HPDE6-E6E7 (cell line): ENCODE measurements at regions not wholly inside any gene's neighbourhood (a gene's known extent, or its start where the extent isn't known, plus 50 kb on each side); places are given as distances from the start of the nearest gene placed in this dataset.

Experiments used
- DNase-seq: peaks from one replicate; pipeline ENCODE4 v3.0.0; 2011; ENCODE audit warnings: missing footprints; ENCODE audit errors: extremely low spot score

DNA sequence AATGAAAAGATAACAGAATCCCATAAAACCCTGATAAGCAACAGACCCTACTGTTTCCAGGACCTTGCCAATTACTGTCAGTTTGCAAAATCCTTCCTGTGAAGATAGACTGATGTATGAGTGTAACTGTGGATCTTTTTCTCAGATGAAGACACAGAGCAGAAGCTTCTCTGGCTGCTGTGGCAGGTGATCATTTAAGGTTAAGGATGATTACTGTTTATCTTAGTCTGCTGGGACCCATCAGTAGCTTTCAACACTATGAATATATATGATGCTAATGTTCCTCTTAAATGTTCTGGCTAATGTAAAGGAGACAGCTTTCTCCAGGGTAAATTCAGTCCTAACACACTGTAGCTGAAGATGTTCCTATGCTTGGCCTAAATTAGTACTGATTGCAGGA lies 56.0 kb upstream of the CTTNBP2 start:
- DNase-seq = no peak

DNA sequence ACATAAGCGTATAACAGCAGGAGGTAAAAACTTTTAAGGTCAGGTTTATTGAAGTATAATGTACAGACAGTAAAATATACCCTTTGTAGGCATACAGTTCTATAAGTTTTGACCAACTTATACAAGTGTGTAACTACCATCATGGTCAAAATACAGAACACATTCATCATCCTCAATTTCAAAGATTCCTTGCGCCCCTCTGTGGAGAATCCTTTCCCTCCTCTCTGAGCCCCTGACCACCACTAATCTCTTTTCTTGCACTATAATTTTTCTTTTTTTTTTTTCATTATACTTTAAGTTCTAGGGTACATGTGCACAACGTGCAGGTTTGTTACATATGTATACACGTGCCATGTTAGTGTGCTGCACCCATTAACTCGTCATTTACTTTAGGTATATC lies 58.1 kb upstream of the CTTNBP2 start:
- no peak for DNase-seq

DNA sequence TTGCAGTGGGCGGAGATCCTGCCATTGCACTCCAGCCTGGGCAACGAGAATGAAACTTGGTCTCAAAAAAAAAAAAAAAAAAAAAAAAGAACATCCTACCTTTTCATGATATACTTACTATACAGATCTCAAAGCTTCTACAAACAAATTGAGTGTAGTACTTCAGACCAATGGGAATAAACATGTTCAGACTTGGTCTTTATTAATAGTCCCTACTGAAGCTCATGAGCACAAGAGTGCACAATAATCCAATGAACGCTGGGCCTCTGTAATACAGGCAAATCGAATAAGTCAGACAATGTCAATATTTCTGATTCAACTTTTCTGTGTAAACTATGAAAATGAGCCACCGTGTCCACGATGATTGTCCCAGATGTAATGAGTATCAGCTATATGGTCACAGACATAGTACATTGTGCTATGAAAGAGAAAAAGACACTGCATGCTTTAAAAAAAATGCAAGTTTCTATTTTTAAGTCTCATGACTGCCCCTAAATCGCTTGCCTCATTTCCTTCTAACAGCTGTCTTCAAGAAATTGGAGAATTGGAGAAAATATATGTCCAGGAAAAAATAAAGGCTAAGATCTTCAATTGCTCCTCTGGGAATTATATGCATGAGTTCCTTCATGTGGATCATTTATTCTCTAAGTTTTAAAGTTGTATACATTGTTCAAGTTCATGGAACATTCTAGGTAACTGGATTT lies 64.0 kb upstream of the CTTNBP2 start:
- no peak for DNase-seq

DNA sequence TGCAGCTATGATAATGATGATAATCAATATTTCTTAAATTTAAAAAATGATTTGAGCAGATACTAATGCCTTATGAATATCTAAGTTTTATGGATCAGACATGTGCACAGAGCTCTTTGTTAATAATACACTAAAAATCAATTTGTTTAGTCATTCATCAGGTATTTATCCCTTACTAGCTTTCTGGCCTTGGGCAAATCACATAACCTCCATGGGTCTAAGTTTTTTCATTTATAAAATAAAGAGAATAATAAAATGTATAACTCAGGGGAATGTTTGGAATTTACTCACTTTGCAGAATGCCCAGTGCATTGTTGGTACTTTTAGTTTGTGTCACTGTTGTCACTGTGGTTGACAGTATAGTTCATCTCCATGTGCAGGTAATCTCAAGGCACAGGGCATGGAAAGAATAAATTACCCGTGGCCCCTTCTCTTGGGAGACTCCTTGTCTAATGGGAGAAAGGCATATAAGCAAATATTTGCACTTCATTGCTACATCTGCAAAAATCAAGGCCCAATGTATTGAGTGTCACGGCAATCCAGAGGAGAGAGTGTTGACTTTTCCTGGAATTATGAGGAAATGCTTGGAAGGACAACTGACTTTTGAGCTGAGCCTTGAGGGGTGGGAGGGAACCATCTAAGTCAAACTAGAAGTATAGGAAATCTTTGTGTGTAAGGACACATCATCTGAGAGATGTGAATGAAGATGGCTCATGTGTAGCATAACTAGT lies 64.7 kb upstream of the CTTNBP2 start:
- no peak for DNase-seq

DNA sequence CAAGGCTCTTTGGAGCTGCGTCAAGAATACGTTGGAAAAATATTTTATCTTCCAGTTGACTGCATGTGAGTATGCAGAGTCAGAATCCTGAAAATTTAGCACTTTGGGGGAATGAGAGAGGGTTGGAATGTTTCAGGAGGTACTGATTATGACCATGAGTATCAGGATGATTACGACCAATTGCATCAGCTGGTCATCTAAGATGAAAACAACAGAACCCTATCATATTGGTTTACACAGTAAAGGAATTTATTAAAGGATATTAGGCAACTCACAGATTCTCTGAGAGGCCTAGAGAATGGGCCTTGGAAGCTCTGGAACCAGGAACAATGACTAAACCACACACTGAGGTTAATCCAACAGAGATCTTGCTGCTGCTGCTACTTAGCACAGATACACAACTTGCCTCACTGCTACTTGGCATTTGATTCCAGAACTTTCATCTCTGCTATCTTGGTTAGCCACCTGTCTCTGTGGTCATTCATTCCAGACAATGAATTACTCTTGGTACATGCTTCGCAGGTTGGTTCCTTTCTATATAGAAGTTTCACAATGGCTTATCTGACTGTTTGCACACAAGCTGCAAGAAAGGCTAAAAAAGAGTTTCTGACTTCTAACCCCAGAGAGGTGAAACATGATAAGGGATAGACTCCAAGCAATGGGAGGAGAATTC lies 68.0 kb upstream of the CTTNBP2 start:
- no peak for DNase-seq

DNA sequence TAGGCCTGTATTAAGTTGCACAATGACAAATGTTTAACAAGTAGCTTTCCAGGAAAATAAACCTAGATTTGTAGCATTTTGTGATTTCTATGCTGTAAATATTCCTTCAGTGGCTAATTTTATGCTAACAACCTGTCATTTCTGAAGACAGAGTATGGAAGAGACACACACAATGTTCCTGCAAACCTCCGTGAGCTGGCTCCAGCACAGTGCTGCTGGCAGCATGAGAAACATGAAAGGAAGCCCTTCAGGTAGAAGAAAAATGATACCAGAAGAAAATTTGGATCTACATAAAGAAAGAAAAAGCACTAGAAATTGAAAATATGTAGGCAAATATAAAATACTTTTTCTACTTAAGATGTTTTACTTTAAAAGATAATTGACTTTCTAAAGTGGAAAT lies 69.5 kb upstream of the CTTNBP2 start:
- no peak for DNase-seq

DNA sequence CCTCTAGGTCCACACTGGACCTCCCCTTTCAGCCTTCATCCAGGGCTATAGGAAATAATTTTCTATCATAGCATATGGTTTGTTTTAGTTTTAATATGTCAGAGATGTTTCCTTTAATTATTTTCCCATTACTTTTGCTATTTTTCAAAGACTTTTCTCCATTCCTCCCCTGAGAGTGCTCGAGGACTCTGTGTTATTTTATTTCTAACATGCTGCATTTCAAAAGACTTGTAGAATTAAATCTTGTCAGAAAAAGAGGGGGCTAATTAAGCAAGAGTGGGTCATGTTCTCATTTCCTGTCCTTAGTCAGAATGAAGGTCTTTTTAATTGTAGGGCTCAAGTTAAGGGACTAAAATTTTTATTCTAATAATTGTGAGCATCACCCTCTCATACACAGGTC lies 71.6 kb upstream of the CTTNBP2 start:
- DNase-seq = no peak

DNA sequence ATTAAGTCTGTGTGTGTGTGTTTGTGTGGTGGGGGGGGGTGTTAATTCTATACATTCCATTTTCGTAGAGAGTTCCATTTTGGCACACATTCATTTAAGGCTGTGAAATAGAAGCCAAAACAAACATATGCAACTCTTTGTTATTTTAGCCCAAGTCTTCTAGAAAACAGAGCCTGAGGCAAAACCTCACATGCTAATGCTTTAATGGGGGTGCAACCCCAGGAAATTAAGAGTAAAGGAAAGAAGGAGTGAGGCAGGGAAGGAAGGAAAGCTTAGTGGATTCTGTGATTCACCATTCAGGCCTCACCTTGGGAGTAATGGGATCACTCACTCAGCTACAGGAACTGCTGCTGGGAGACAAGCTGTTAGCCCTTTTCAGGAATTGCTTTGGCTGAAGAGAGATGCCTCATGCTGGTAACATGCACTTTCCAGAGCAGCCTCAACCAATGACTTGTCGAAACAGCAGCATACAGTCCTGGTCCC lies 73.0 kb upstream of the CTTNBP2 start:
- DNase-seq = no peak

DNA sequence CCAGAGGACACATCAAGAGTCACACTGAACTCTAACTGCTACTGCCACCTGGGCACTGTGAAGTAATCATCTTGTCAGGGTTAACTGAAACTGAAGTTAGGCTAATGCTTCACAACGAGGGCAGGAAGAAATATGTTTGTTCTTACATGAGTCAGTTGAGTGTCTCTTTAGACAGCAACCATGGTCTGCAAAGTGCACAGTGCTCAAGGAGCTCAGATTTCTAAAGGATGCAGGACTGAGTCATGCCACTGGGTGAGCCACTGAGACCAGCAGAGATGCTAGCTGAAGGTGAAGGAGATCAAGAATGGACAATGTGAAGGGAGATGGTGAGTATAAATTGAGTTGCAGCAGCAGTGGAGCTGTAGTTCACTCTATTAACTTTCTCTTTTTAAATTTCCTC lies 76.0 kb upstream of the CTTNBP2 start:
- no peak for DNase-seq

DNA sequence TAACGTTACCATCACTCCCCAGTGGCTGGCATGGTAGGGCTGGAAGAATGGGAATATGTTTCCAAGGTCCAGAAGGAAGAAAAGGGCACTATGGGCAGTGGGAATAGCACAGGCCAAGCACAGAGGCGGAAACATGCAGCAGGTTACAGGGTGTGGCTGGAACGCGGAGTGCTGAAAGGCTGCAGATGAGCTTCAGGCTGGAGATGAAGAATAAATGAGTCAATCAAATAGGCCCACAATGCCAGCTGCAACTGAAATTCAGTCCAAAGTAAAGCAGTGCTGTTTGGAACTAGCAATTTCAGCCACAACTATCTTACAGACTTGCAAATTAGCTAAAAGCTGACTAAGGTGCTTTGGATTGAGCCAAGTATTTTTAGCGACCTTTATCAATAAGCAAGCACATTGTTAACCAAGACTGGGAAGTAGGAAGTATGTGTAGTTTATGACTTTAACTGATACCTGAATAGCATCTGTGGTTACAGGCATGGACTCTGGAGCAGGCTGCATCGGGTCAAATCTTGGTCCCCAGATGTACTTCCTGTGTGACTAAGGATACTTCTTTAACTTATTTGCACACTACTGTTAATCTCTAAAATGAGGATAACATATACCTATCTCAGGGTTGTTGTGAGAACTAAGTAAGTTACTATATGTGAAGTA lies 77.5 kb upstream of the CTTNBP2 start:
- DNase-seq = no peak

DNA sequence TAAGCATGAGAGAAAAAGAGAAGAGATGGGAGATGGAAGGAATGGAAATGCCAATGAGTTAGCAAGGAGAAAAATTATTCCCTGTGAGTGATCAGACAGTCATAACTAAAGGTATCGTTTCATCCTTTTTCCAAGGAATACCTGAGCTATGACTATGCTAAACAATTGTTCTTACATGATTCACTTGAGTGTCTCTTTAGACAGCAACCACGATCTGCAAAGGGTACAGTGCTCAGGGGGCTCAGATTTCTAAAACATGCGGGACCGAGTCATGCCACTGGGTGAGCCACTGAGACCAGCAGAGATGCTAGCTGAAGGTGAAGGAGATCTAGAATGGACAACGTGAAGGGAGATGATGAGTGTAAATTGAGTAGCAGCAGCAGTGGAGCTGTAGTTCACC lies 78.0 kb upstream of the CTTNBP2 start:
- DNase-seq = no peak

DNA sequence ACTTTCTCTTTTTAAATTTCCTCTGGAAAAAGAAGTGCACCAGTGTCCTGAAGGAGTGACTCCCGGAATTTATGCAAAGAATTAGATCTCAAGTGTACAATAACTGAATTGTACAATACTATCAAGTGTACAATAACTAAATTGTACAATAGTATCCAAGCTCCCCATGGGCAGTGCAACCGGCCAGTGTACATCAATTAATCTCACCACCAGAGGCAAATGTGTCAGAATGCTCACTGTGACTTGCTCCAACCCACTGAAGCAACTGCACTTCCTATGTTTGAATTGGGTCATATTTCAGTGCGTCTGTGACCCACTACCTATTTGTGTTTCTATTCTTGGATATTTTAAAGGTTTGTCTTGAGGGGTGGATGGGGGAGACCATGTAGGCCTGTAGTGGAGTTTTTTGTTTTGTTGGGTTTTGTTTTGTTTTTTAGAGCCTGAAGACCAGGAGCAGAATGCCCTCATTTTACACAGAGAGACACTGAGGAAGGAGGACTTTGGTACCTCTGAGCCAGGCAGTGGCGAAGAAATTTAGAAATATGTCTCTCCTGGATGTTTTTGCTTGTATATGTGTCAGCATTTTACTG lies 78.5 kb upstream of the CTTNBP2 start:
- DNase-seq = no peak

DNA sequence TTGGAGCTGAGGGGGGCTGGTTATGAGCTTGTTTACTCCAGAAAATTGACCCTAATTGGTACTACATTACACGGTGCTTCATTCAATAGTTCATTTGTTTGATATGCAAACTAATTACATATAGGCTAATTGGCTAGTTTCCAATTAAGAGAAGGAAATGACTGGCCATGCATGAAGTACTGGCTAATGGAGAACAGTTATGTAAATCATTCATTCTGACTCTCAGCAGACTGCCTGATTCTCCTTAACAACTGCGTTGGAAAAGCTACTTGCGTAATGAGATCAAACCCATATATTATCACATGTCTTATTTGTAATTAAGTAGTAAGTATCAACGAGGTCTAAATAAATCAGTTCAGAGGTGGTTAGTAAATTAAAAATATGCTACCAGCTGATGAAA lies 81.8 kb upstream of the CTTNBP2 start:
- no peak for DNase-seq

DNA sequence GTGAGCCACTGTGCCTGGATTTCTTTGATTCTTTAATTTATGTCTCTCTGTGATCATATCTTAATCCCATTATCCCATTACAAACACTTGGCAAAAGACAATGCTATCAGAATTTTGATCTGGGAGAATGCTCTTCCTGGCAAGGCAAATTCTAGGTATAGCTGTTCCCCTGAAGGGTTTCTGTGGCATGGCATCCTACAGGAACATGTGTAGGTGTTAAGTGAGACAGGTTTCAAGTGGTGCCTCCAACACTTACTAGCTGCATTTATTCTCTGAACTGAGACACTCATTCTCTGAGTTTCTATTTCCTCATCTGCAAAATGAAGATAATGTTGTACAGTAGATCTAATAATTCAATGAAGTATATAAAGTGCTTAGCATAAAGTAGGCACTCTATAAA lies 87.1 kb upstream of the CTTNBP2 start:
- DNase-seq = no peak

DNA sequence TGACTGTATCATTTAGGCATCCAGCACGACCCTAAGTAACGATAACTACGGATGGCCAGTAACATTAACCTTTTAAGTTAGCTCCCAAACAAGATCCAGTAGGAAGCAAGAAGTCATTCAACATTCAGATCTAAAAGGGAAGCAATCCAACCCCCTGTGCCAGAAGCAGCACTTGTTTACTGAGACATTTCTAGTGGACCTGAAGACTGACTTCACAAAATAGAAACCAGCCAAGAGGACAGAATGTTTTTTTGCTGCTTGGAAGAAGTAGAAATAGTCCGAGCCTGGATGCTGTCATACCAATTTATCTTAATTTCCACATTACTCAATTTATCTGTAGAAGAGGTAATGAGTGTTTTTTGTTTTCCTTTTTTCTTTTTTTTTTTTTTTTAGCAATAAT lies 88.0 kb upstream of the CTTNBP2 start:
- no peak for DNase-seq

DNA sequence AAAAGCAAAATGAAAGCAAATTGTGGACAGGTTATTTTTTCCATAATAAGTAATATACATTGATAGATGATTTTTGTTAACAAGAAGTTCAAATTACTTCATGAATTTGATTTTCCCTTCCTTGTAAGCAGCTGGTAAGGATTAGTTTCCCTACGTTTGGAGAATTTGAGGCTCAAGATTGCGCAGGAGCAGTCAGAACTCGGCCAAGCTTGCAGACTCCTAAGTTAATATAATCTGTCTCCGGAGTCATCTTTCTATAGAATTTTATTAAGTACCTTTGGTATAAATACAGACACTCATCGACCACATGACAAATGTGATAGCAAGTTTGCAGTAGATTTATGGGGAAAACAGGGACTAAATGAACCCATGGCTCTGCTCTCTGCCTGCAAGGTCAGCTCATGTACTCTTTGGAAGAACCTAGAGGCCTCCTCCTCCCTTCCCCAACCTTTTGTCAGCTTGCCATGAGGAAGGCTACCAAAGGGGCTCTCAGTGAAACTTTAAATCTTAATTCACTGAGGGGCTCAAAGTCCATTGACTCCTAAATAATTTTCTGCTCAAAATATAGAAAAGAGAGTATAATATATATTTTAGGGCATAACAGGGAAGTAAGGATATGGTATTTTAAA lies 89.2 kb upstream of the CTTNBP2 start:
- no peak for DNase-seq

DNA sequence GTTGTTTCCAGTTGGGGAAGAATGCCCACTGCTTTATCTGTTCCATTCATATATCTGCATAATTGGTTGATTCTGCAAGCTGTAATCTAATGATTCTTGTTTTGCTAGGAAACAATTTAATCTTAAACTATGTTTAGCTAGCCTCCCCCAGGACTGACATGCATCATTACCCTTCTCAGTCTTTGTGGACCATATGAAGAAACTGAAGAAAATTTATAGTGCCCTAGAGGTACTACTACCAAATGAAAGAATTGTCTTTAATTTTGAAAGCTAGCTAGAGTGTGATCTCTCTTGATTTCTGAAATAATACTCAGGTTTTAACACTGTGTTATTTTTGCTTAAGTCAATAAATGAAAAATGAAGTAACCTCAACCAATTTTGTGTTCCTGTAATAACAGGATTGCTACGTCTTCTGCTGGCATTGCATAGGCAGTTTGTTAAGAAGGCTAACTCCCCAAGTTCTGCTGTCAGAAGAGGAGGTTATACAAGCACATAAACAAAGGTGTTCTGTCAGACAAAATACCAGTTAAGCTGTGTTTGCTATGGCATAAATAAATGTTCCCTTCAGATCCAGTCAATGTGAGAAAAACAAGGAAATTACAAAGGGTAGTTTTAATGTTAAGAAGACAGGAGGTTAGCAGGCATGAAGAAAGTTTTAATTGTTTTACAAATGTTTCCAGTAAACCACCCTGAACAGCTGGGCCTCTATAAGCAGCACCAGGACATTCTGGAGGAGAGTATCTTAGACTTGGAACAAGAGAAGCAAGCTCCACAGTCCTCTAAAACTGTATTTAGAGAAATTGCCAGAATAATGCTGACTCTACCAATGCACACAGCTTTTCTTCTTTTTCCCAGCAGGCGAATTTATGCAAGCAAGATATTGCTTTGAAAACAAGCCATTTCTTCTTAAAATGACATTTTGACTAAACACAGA lies 90.3 kb upstream of the CTTNBP2 start:
- no peak for DNase-seq

DNA sequence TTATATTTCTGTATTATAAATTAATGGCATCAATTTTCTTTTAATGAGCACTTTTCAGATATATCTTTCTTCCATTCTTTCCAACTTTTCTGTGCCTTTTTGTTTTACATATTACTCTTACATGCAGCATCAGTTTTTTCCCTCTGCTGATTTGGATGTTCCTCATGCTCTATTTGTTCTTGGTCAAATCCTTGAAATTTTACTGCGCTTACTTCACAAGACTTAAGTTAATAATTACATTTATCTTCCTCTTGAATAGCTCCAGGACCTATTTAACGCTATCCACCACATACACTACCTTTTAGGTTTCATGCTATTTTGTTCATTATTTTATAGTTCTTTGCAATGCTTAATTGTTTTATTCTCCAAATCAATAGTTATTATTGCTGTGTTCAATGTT lies 97.6 kb upstream of the CTTNBP2 start:
- no peak for DNase-seq

DNA sequence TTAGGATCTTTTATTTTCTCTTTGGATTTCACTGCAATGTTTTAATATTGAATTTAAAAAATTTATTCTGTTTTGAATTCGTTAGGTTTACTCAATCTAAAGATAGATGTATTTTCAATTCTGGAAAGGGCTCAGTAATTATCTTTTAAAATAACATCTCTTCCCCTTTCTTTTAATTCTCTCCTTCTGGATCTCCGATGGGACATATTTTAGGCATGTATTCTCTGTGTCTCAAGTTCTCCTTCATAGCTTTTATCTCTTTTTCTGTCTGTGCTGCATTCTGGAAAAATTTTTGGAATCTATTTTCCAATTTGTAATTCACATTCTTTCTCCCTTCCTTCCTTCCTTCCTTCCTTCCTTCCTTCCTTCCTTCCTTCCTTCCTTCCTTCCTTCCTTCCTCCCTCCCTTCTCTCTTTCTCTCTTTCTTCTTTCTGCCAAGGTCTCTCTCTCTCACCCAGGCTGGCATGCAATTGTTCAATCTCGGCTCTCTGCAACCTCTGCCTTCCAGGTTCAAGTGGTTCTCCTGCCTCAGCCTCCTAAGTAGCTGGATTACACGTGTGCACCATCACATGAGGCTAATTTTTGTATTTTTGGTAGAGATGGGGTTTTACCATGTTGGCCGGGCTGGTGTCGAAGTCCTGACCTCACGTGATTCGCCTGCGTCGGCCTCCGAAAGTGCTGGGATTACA lies 98.5 kb upstream of the CTTNBP2 start:
- no peak for DNase-seq

DNA sequence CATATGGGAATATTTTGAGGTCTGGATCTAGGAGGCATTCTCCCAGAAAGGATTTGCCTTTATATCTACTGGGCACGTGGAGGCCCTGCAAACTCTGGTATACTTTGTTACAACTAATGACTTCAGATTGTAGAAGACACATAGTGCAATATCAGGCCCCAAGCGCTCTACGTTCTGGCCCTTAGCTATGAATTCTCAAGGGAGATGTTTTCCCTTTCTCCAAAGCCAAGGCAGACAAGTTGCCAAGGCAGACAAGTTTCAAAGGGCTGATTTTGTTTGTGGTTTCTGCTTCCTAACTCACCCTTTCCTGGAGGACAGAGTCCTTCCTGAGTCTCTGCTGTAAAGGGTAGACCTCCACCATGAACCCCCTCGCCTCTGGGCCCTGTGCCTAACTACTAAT lies 99.4 kb upstream of the CTTNBP2 start:
- no peak for DNase-seq
